OCI-LY3 (cell line): ENCODE measurements at regions not wholly inside any gene's neighbourhood (a gene's known extent, or its start where the extent isn't known, plus 50 kb on each side); places are given as distances from the start of the nearest gene placed in this dataset.

Experiments used
- H2AFZ ChIP-seq: fragments of 200-600, 300-600 bp; shearing (Covaris generic); 2 replicates; pipeline ENCODE4 v1.6.0; 2014; ENCODE audit warnings: antibody characterized with exemption, low read depth, low read length
- H3K27ac ChIP-seq: fragments of 200-600, 300-600 bp; sonication (generic); 2 replicates; pipeline ENCODE4 v1.5.1; 2014; ENCODE audit warnings: mild to moderate bottlenecking, low read length, moderate library complexity, mixed read lengths
- H3K27me3 ChIP-seq: fragments of 200-600, 300-600 bp; sonication (generic); 2 replicates; pipeline ENCODE4 v1.6.1; 2014; ENCODE audit warnings: low read depth, low read length, mixed read lengths
- H3K36me3 ChIP-seq: fragments of 200-600, 300-600 bp; sonication (generic); replicated peaks from 2 replicates; pipeline ENCODE3; 2014; ENCODE audit warnings: low read depth, low read length, mixed read lengths
- H3K4me1 ChIP-seq: fragments of 300-600, 200-600 bp; sonication (generic); 2 replicates; pipeline ENCODE4 v1.6.1; 2014; ENCODE audit warnings: low read length, mixed read lengths
- H3K4me2 ChIP-seq: fragments of 200-600, 300-600 bp; sonication (generic); 2 replicates; pipeline ENCODE4 v1.6.1; 2014; ENCODE audit warnings: low read length, mixed read lengths
- H3K4me3 ChIP-seq: fragments of 300-600, 200-600 bp; sonication (generic); 2 replicates; pipeline ENCODE4 v1.5.1; 2014; ENCODE audit warnings: antibody characterized with exemption, mild to moderate bottlenecking, low read length, moderate library complexity
- H3K79me2 ChIP-seq: fragments of 300-600, 200-600 bp; shearing (Covaris generic); 2 replicates; pipeline ENCODE4 v1.6.1; 2014; ENCODE audit warnings: mild to moderate bottlenecking, low read length, mixed read lengths
- H3K9ac ChIP-seq: fragments of 300-600, 200-600 bp; shearing (Covaris generic); 2 replicates; pipeline ENCODE4 v1.6.0; 2014; ENCODE audit warnings: mild to moderate bottlenecking, low read length, moderate library complexity
- H3K9me3 ChIP-seq: fragments of 200-600, 300-600 bp; shearing (Covaris generic); 2 replicates; pipeline ENCODE4 v1.6.1; 2014; ENCODE audit warnings: low read length, mixed read lengths; ENCODE audit not compliant: insufficient read depth
- H4K20me1 ChIP-seq: fragments of 200-600, 300-600 bp; sonication (generic); 2 replicates; pipeline ENCODE4 v1.6.1; 2016; ENCODE audit warnings: low read length, mixed read lengths; ENCODE audit not compliant: insufficient read depth
- EZH2phosphoT487 ChIP-seq: fragments of 200-600 bp; shearing (Covaris generic); IDR thresholded peaks from 2 replicates; pipeline ENCODE4 v1.6.1; 2018; ENCODE audit warnings: antibody characterized with exemption, mixed run types, low read depth
- TF ChIP-seq, protein P1 (sequence below): fragments of 200-600, 300-600 bp; sonication (generic); IDR thresholded peaks from 2 replicates; pipeline ENCODE4 v1.5.1; 2014; ENCODE audit warnings: antibody characterized with exemption, low read length, low read depth

DNA sequence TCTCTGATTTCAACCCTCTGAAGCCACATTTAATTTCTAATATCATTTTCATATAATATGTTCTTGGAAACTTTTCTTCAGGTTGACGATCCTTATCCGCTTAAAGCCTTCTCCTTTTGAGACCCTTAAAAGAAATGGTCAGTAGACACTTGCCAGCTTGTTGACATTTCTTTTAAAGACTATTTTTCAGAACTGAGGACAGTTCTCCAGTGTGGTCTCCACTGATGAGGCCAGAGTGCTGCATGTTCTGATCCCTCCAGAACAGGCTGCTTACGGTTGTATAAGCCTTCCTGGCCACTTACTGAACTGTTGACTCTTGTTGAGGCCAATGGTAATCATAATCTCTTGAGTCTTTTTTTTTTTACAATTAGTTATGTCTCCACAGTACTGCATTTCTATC is 477.3 kb downstream of the FGF9 start:
- H2AFZ ChIP-seq: no peak overlapping the region
- no peaks in the 10 kb centered on the region for H3K79me2 ChIP-seq
- H3K9me3 ChIP-seq: no peaks in the 10 kb centered on the region
- TF ChIP-seq EZH2phosphoT487: no peak
- H3K27ac ChIP-seq: no peak overlapping the region
- H3K4me2 ChIP-seq: no peak overlapping the region
- no peaks in the 10 kb centered on the region for H3K4me1 ChIP-seq
- no peaks in the 10 kb centered on the region for H3K36me3 ChIP-seq
- H3K9ac ChIP-seq: no peak overlapping the region
- no peaks in the 10 kb centered on the region for H3K27me3 ChIP-seq
- no peak overlapping the region for H3K4me3 ChIP-seq
- no peaks in the 10 kb centered on the region for H4K20me1 ChIP-seq

DNA sequence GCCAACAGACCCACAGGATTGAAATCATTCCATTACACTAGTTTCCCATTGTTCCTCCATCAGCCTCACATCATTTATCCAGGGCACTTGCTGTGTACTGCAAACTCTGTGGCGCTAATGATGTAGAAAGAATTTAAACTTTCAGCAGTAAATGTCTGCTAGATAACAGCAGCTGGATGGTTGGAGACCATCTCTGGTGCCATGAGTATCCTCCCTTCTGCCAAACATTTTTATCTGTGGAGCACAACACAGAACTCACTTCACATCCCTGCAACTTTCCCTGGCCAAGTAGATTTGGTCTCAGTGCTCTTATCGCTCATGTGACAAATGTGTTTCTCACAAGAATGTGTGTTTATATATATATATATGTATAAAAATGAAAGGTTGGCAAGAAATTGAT is 481.9 kb downstream of the FGF9 start:
- Histone ChIP-seq H3K4me1 (no peaks in the 10 kb centered on the region), H3K27me3 (no peaks in the 10 kb centered on the region), H3K9me3 (no peaks in the 10 kb centered on the region), H4K20me1 (no peaks in the 10 kb centered on the region), H3K79me2 (no peaks in the 10 kb centered on the region), H3K4me2 (no peak overlapping the region), H3K9ac (no peak overlapping the region), H2AFZ (no peak overlapping the region), H3K36me3 (no peaks in the 10 kb centered on the region), H3K27ac (no peak overlapping the region), H3K4me3 (no peak overlapping the region)
- TF ChIP-seq, protein P1, sequence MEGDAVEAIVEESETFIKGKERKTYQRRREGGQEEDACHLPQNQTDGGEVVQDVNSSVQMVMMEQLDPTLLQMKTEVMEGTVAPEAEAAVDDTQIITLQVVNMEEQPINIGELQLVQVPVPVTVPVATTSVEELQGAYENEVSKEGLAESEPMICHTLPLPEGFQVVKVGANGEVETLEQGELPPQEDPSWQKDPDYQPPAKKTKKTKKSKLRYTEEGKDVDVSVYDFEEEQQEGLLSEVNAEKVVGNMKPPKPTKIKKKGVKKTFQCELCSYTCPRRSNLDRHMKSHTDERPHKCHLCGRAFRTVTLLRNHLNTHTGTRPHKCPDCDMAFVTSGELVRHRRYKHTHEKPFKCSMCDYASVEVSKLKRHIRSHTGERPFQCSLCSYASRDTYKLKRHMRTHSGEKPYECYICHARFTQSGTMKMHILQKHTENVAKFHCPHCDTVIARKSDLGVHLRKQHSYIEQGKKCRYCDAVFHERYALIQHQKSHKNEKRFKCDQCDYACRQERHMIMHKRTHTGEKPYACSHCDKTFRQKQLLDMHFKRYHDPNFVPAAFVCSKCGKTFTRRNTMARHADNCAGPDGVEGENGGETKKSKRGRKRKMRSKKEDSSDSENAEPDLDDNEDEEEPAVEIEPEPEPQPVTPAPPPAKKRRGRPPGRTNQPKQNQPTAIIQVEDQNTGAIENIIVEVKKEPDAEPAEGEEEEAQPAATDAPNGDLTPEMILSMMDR: no peak
- TF ChIP-seq EZH2phosphoT487: no peak

DNA sequence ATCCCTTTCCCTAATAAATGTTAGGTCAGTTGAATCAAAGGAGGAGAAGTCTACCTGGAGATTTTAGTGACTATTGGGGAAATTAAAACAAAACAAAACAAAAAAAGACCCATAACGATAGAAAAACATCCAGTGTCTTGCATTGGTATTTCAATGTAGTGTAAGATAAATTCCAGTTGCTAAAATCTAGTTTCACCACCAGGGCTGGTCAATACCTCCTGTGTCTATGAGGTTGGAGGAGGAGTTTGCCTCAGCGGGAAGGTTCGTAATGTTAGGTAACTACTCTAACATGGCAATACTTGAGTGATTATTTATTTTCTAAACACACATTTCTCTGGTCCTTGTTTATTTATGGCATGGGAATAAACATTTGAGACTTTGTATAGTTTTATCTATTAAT is 483.2 kb downstream of the FGF9 start:
- TF ChIP-seq, protein P1: no peak
- no peak for TF ChIP-seq EZH2phosphoT487
- Histone ChIP-seq H3K27ac (no peak overlapping the region), H3K4me1 (no peaks in the 10 kb centered on the region), H3K36me3 (no peaks in the 10 kb centered on the region), H2AFZ (no peak overlapping the region), H4K20me1 (no peaks in the 10 kb centered on the region), H3K4me3 (no peak overlapping the region), H3K9me3 (no peaks in the 10 kb centered on the region), H3K9ac (no peak overlapping the region), H3K79me2 (no peaks in the 10 kb centered on the region), H3K27me3 (no peaks in the 10 kb centered on the region), H3K4me2 (no peak overlapping the region)

DNA sequence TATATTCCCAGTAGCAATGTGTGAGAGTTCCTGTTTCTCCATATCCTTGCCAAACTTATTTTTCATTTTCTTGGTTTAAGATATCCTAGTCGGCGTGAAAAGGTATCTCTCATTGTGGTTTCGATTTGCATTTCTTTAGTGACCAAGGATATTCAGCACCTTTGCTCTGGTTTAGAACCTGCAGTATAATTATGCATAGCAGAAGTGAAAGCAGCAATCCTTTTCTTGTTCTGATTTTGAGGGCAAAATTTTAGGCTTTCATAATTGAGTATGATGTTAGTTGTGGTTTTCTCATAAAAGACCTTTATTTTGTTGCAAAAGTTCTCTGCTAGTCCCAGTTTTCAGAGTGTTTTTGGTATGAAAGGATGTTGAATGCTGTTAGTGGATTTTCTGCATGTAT is 491.0 kb downstream of the FGF9 start:
- H3K4me3 ChIP-seq: no peak overlapping the region
- TF ChIP-seq, protein P1: no peak
- no peak for TF ChIP-seq EZH2phosphoT487
- peaks cover 6% of the 10 kb centered on the region; the same call in 1 of the 2 replicates for H3K4me1 ChIP-seq
- no peaks in the 10 kb centered on the region for H3K27me3 ChIP-seq
- no peak overlapping the region for H3K27ac ChIP-seq
- no peaks in the 10 kb centered on the region for H3K79me2 ChIP-seq
- H3K36me3 ChIP-seq: no peaks in the 10 kb centered on the region
- no peak overlapping the region for H3K9ac ChIP-seq
- H3K4me2 ChIP-seq: no peak overlapping the region
- H4K20me1 ChIP-seq: no peaks in the 10 kb centered on the region
- no peak overlapping the region for H2AFZ ChIP-seq
- H3K9me3 ChIP-seq: no peaks in the 10 kb centered on the region

DNA sequence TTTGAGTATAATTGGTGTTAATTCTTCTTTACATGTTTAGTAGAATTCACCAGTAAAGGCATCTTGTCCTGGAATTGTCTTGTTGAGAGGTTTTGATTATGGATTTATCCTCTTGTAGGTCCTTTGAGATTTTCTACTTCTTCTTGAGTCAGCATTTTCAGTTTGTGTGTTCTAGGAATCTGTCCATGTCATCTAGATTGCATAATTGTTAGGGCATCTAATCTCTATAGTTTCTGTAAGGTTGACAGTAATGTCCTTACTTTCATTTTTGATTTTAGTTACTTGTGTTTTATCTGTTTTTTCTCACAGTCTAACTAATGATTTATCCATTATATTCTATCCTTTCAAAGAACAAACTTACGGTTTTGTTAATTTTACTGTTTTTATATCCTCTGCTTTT is 492.0 kb downstream of the FGF9 start:
- Histone ChIP-seq H3K27ac (no peak overlapping the region), H4K20me1 (no peaks in the 10 kb centered on the region), H3K4me2 (no peak overlapping the region), H3K9ac (no peak overlapping the region), H3K9me3 (no peaks in the 10 kb centered on the region), H3K36me3 (no peaks in the 10 kb centered on the region), H3K4me1 (peaks cover 6% of the 10 kb centered on the region; the same call in 1 of the 2 replicates), H3K79me2 (no peaks in the 10 kb centered on the region), H3K4me3 (no peak overlapping the region), H2AFZ (no peak overlapping the region), H3K27me3 (no peaks in the 10 kb centered on the region)
- TF ChIP-seq, protein P1: no peak
- TF ChIP-seq EZH2phosphoT487: no peak
